H9 (cell line): ENCODE measurements at regions not wholly inside any gene's neighbourhood (a gene's known extent, or its start where the extent isn't known, plus 50 kb on each side); places are given as distances from the start of the nearest gene placed in this dataset.

ENCODE experiments used
- DNase-seq: peaks from one replicate; pipeline ENCODE4 v3.0.0-alpha.2; 2017
- H2AFZ ChIP-seq: one replicate; pipeline ENCODE4 v1.6.1; 2013; ENCODE audit warnings: mild to moderate bottlenecking, low read length, control low read depth, moderate library complexity
- H2AK5ac ChIP-seq: 2 replicates; pipeline ENCODE4 v1.6.1; 2013; ENCODE audit warnings: low read length, control low read depth, mixed read lengths; ENCODE audit not compliant: insufficient read length
- H2BK120ac ChIP-seq: one replicate; pipeline ENCODE4 v1.6.1; 2013; ENCODE audit warnings: low read depth, mild to moderate bottlenecking, low read length, control low read depth, inconsistent platforms; ENCODE audit not compliant: poor library complexity, severe bottlenecking
- H2BK12ac ChIP-seq: 2 replicates; pipeline ENCODE4 v1.6.1; 2013; ENCODE audit warnings: low read length, control low read depth, mixed read lengths, low read depth; ENCODE audit not compliant: insufficient read length
- H2BK15ac ChIP-seq: 2 replicates; pipeline ENCODE4 v1.6.1; 2013; ENCODE audit warnings: low read depth, low read length, control low read depth
- H2BK20ac ChIP-seq: one replicate; pipeline ENCODE4 v1.6.1; 2013; ENCODE audit warnings: low read depth, mild to moderate bottlenecking, low read length, control low read depth, inconsistent platforms; ENCODE audit not compliant: poor library complexity, severe bottlenecking
- H2BK5ac ChIP-seq: 2 replicates; pipeline ENCODE4 v1.6.1; 2013; ENCODE audit warnings: low read length, control low read depth, mixed read lengths; ENCODE audit not compliant: insufficient read length
- H3K14ac ChIP-seq: 2 replicates; pipeline ENCODE4 v1.6.1; 2013; ENCODE audit warnings: low read length, control low read depth; ENCODE audit not compliant: insufficient read depth
- H3K18ac ChIP-seq: 2 replicates; pipeline ENCODE4 v1.6.1; 2013; ENCODE audit warnings: low read depth, mild to moderate bottlenecking, mixed read lengths, low read length, control low read depth; ENCODE audit not compliant: insufficient read length
- H3K23ac ChIP-seq: 2 replicates; pipeline ENCODE4 v1.6.1; 2013; ENCODE audit warnings: low read length, control low read depth, mixed read lengths, low read depth; ENCODE audit not compliant: insufficient read length
- H3K23me2 ChIP-seq: 2 replicates; pipeline ENCODE4 v1.6.1; 2013; ENCODE audit warnings: low read depth, mild to moderate bottlenecking, mixed read lengths, low read length, control low read depth; ENCODE audit not compliant: insufficient read length, poor library complexity, severe bottlenecking
- H3K27ac ChIP-seq: 2 replicates; pipeline ENCODE4 v1.5.1; 2013; ENCODE audit warnings: low read length, control low read depth, mixed read lengths, low read depth; ENCODE audit not compliant: insufficient read length
- H3K27me3 ChIP-seq: 2 replicates; pipeline ENCODE4 v1.6.1; 2013; ENCODE audit warnings: low read length, control low read depth, inconsistent platforms; ENCODE audit not compliant: insufficient read depth
- H3K4ac ChIP-seq: 2 replicates; pipeline ENCODE4 v1.6.1; 2013; ENCODE audit warnings: low read depth, mild to moderate bottlenecking, control low read depth, inconsistent platforms, low read length, moderate library complexity
- H3K4me1 ChIP-seq: 2 replicates; pipeline ENCODE4 v1.6.1; 2013; ENCODE audit warnings: low read length, control low read depth, inconsistent platforms; ENCODE audit not compliant: insufficient read depth
- H3K4me2 ChIP-seq: 2 replicates; pipeline ENCODE4 v1.6.1; 2013; ENCODE audit warnings: low read length, control low read depth, mixed read lengths; ENCODE audit not compliant: insufficient read length, insufficient read depth
- H3K56ac ChIP-seq: 2 replicates; pipeline ENCODE4 v1.6.1; 2013; ENCODE audit warnings: low read depth, mild to moderate bottlenecking, mixed read lengths, low read length, control low read depth; ENCODE audit not compliant: insufficient read length
- H3K79me1 ChIP-seq: 2 replicates; pipeline ENCODE4 v1.6.1; 2013; ENCODE audit warnings: low read depth, mild to moderate bottlenecking, moderate library complexity, low read length, control low read depth, inconsistent platforms; ENCODE audit not compliant: insufficient read depth, poor library complexity, severe bottlenecking
- H3K79me2 ChIP-seq: 2 replicates; pipeline ENCODE4 v1.6.1; 2013; ENCODE audit warnings: low read length, control low read depth, inconsistent platforms; ENCODE audit not compliant: insufficient read depth
- H3K9ac ChIP-seq: 2 replicates; pipeline ENCODE4 v1.6.1; 2013; ENCODE audit warnings: low read length, control low read depth, mixed read lengths; ENCODE audit not compliant: insufficient read length; ENCODE audit errors: extremely low read depth
- H3K9me3 ChIP-seq: one replicate; pipeline ENCODE4 v1.6.1; 2013; ENCODE audit warnings: low read depth, low read length, inconsistent platforms; ENCODE audit not compliant: control insufficient read depth
- H3T11ph ChIP-seq: one replicate; pipeline ENCODE4 v1.6.1; 2013; ENCODE audit warnings: mild to moderate bottlenecking, low read length, control low read depth, inconsistent platforms
- H4K20me1 ChIP-seq: one replicate; pipeline ENCODE4 v1.6.1; 2013; ENCODE audit not compliant: control insufficient read depth, insufficient read length, insufficient read depth
- H4K5ac ChIP-seq: 2 replicates; pipeline ENCODE4 v1.6.1; 2013; ENCODE audit warnings: low read depth, mild to moderate bottlenecking, mixed read lengths, low read length, control low read depth; ENCODE audit not compliant: insufficient read length
- H4K8ac ChIP-seq: replicated peaks from 2 replicates; pipeline ENCODE4 v1.6.1; 2013; ENCODE audit warnings: low read length, control low read depth, mixed read lengths, low read depth; ENCODE audit not compliant: insufficient read length
- H4K91ac ChIP-seq: 2 replicates; pipeline ENCODE4 v1.6.1; 2013; ENCODE audit warnings: low read depth, mild to moderate bottlenecking, moderate library complexity, mixed read lengths, low read length, control low read depth; ENCODE audit not compliant: insufficient read length
- H3K27ac Mint-ChIP-seq, 3 experiments: 2 replicates in 2 of 3; 3 replicates in 1 of 3; pipeline ENCODE4 v1.8.0; 2020 to 2021; ENCODE audit warnings: mixed read lengths in 3 of 3, mild to moderate bottlenecking in 1 of 3, moderate library complexity in 1 of 3
- H3K27me3 Mint-ChIP-seq: 2 replicates; pipeline ENCODE4 v1.8.0; 2021; ENCODE audit warnings: low read depth, mild to moderate bottlenecking, moderate library complexity, mixed read lengths
- H3K36me3 Mint-ChIP-seq, 3 experiments: 2 replicates in 2 of 3; 3 replicates in 1 of 3; pipeline ENCODE4 v1.8.0; 2020 to 2021; ENCODE audit warnings: low read depth in 3 of 3, mixed read lengths in 3 of 3; ENCODE audit not compliant: insufficient read depth in 1 of 3
- H3K4me1 Mint-ChIP-seq, 2 experiments: 2 replicates each; pipeline ENCODE4 v1.8.0; 2020; ENCODE audit warnings: mixed read lengths in 2 of 2
- H3K4me3 Mint-ChIP-seq, 2 experiments: 2 replicates in 1 of 2; 3 replicates in 1 of 2; pipeline ENCODE4 v1.8.0; 2020 to 2021; ENCODE audit warnings: mild to moderate bottlenecking in 2 of 2, mixed read lengths in 2 of 2, moderate library complexity in 1 of 2
- H3K9me3 Mint-ChIP-seq, 2 experiments: 2 replicates in 1 of 2; 3 replicates in 1 of 2; pipeline ENCODE4 v1.8.0; 2020; ENCODE audit warnings: mild to moderate bottlenecking in 2 of 2, mixed read lengths in 2 of 2, moderate library complexity in 1 of 2
- WGBS: extraction: QIAGEN DNeasy Blood & Tissue Kit; methylation state at CpG from one replicate; pipeline ENCODE4 v1.1.7; 2013; ENCODE audit warnings: missing lambda C conversion rate, low lambda C conversion rate, mixed read lengths; ENCODE audit not compliant: insufficient read length; ENCODE audit errors: extremely low coverage; 5-methylcytosine and 5-hydroxymethylcytosine counted together
- TF ChIP-seq, protein P1 (sequence below): fragments of 200-600 bp; sonication (generic); conservative IDR thresholded peaks from 3 replicates; pipeline ENCODE4 v1.8.0; 2021; ENCODE audit warnings: antibody characterized with exemption, mild to moderate bottlenecking

DNA sequence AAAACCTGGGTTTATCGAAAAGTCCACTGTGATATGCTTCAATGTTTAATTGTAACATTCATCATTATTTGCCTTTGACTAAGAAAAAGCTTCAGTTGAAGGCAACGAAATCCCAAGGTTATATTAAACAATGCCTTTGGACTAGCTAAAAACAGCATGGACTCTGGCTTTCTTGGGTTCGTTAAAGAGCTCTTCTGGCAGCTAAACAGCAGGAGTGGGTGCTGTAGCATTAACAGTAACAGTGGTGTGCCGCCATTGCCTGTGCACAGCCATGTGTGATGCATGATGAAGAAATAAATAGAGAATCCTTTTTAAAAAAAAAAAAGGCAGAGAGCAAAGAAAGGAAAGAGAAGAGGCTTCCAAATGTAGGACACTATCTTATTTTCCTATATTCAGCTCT is 406.6 kb upstream of the FAT3 start:
- Histone ChIP-seq H3K27me3 (no peaks in the 10 kb centered on the region), H3K4me1 (peaks cover 3% of the 10 kb centered on the region), H3K9me3 (no peaks in the 10 kb centered on the region), H3K56ac (no peak overlapping the region), H3K14ac (no peak overlapping the region), H3K23ac (no peak overlapping the region), H3K4ac (no peak overlapping the region), H3K4me2 (no peak overlapping the region), H3K27ac (no peak overlapping the region), H2BK20ac (no peak overlapping the region), H3K23me2 (no peaks in the 10 kb centered on the region), H2BK12ac (no peak overlapping the region), H3K9ac (no peak overlapping the region), H4K8ac (no peak overlapping the region), H2BK120ac (no peak overlapping the region), H3K79me1 (no peaks in the 10 kb centered on the region), H4K91ac (no peak overlapping the region), H3K18ac (no peak overlapping the region), H3T11ph (no peak overlapping the region), H2BK5ac (no peak overlapping the region), H2AK5ac (no peak overlapping the region), H4K20me1 (no peaks in the 10 kb centered on the region), H2AFZ (no peak overlapping the region), H2BK15ac (no peak overlapping the region), H3K79me2 (no peaks in the 10 kb centered on the region), H4K5ac (no peak overlapping the region)
- Mint-ChIP-seq H3K9me3 (no peaks in the 10 kb centered on the region), H3K27me3 (no peaks in the 10 kb centered on the region), H3K4me1 (peaks cover 10 to 11% of the 10 kb centered on the region in 2 experiments), H3K4me3 (no peak overlapping the region), H3K27ac (no peak overlapping the region; a peak in 1 of 7 replicates), H3K36me3 (no peaks in the 10 kb centered on the region)
- TF ChIP-seq, protein P1, sequence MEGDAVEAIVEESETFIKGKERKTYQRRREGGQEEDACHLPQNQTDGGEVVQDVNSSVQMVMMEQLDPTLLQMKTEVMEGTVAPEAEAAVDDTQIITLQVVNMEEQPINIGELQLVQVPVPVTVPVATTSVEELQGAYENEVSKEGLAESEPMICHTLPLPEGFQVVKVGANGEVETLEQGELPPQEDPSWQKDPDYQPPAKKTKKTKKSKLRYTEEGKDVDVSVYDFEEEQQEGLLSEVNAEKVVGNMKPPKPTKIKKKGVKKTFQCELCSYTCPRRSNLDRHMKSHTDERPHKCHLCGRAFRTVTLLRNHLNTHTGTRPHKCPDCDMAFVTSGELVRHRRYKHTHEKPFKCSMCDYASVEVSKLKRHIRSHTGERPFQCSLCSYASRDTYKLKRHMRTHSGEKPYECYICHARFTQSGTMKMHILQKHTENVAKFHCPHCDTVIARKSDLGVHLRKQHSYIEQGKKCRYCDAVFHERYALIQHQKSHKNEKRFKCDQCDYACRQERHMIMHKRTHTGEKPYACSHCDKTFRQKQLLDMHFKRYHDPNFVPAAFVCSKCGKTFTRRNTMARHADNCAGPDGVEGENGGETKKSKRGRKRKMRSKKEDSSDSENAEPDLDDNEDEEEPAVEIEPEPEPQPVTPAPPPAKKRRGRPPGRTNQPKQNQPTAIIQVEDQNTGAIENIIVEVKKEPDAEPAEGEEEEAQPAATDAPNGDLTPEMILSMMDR, result no peak
- WGBS, result no CpG with 5 or more reads among the region's 4 CpGs
- no peak for DNase-seq
